ENCODE measurements at regions not wholly inside any gene's neighbourhood (a gene's known extent, or its start where the extent isn't known, plus 50 kb on each side); places are given as distances from the start of the nearest gene placed in this dataset.

GRCh38 chr18:39699340-39699964 is 2133.9 kb upstream of the CELF4 start:
- in situ Hi-C loops (cut with MboI; ENCODE audit: low pct_unique_long_range_greater_than_20kb, low sequenced_read_pairs): loop anchor here (25.0 kb wide), 1 partner anchor 112 kb away; no protein-coding TSS in a partner anchor
- no peak for DNase-seq

DNA sequence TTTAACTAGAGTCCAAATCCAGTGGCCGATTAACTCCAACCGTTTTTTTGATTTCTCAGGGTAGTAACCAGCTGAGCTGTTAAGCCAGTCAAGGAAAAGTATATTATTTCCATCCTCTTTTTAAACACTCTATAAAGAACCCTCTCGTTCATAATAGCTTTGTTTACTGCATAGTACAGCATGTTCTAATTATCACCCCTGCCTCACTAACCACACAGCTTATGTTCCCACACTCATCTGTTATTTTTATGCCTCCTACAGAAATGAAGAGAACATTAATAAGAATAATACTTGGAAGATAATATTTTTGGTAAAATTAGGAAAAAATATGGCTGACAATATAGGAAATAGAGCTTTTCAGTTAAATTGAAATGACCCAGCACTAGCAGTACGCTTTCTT is 2132.8 kb upstream of the CELF4 start:
- in situ Hi-C loops (cut with MboI; ENCODE audit: low pct_unique_long_range_greater_than_20kb, low sequenced_read_pairs): loop anchor here (25.0 kb wide), 1 partner anchor 111 kb away; no protein-coding TSS in a partner anchor
- DNase-seq: no peak

GRCh38 chr18:39693359-39693758 is 2127.8 kb upstream of the CELF4 start:
- in situ Hi-C loops (cut with MboI; ENCODE audit: low pct_unique_long_range_greater_than_20kb, low sequenced_read_pairs): loop anchor here (25.0 kb wide), 1 partner anchor 106 kb away; no protein-coding TSS in a partner anchor
- no peak for DNase-seq

DNA sequence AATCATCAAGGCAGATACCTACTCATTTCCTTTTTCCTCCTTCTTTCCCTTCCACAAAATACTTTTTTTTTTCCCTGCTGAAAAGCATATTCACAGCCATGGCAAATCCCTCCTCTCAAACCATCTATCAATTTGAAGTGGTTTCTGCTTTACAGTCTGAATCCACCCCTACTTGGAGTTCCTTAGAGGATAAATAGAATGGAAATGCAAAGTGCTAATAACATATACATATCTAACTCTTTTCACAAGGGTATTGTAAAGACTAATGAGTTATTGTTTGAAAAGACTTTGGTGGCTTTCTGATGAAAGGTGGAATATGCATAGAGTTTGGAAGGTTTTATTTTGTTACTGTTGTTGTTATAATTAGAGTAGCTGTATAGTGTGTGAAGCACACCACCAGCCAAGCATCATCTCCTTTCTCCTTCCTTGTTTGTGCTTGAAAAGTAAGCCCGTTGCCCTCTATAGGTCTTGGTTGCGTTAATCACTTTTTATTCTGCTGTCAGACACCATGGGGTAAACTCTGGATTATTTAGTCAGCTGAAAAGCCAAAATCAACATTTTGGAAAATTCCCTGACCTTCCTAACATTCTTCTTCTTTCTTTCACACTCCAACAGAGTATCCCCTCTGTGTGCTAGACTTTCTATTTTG is 2126.9 kb upstream of the CELF4 start:
- no peak for DNase-seq
- in situ Hi-C loops (cut with MboI; ENCODE audit: low pct_unique_long_range_greater_than_20kb, low sequenced_read_pairs): loop anchor here (25.0 kb wide), 1 partner anchor 105 kb away; no protein-coding TSS in a partner anchor

DNA sequence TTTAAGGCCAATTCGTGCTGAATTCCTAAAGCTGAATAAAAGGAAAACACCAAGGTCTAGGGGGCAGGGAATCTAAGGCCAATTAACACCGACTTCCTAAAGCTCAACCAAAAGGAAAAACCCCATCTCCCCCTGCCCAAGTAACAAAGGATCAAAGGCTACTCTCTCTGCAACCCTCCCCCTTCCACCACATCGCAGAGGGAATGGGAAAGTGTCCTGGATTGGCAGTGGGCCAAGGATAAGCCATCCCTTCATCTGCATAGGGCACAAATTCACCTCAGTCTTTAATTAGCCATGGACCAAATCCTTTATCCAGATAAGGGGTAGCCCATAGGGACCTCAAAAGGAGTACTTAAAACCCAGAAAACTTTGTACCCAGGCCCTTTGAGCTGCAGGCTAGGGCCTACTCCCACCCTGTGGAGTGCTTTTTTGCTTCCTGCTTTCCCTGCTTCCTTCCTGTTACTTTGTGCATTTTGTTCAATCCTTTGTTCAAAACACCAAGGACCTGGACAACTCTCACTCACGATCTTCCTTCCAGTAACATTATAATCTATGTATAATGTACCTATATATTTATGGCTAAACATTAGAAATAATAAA is 2119.8 kb upstream of the CELF4 start:
- in situ Hi-C loops (cut with MboI; ENCODE audit: low pct_unique_long_range_greater_than_20kb, low sequenced_read_pairs): loop anchor here (25.0 kb wide), 1 partner anchor 98 kb away; no protein-coding TSS in a partner anchor
- no peak for DNase-seq

GRCh38 chr18:39681061-39681460 is 2115.5 kb upstream of the CELF4 start:
- DNase-seq: no peak
- in situ Hi-C loops (cut with MboI; ENCODE audit: low pct_unique_long_range_greater_than_20kb, low sequenced_read_pairs): loop anchor here (25.0 kb wide), 1 partner anchor 94 kb away; no protein-coding TSS in a partner anchor

- in situ Hi-C loops (cut with MboI; ENCODE audit: low pct_unique_long_range_greater_than_20kb, low sequenced_read_pairs): loop anchor here (25.0 kb wide), 1 partner anchor 89 kb away; no protein-coding TSS in a partner anchor
- DNase-seq: no peak
Measured at GRCh38 chr18:39675906-39676305, 2110.3 kb upstream of the CELF4 start.

DNA sequence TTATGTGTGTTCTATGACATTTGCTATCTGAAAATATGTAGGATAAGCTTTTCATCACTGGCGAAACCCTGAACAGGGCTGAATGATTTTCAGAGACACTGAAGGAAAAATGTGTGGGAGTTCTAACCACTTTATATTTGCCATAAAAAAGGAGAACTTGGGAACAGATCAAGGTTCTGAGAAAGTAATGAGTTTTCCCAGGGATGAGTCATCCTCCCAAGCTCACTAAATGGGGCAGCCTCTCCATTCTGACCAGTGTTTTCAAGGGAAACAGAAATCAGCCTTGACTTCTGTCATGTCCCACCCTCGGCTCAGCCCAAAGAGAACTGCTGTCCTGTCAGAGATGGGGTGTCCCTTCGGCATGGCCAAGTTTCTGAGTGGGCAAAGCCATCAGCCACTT is 2109.8 kb upstream of the CELF4 start:
- in situ Hi-C loops (cut with MboI; ENCODE audit: low pct_unique_long_range_greater_than_20kb, low sequenced_read_pairs): loop anchor here (25.0 kb wide), 1 partner anchor 88 kb away; no protein-coding TSS in a partner anchor
- peak; percentile 23 for DNase-seq

DNA sequence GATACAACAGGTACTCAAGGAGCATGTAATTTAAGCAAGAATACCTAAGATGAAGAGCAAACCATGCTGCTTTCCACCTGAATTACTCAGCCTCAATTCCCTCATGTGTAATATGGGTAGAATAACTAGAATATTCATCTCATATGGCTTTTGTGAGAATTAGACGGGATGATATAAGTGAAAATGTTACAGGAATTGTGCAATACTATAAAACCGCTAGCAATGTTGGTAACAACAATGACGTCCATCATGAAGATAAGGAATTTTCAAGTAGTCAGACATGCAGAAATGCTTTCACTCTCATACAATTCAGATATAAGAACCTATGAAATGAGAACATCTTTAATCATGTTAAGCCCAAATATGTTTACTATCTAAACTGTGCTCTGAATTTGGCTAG is 2106.6 kb upstream of the CELF4 start:
- DNase-seq: no peak
- in situ Hi-C loops (cut with MboI; ENCODE audit: low pct_unique_long_range_greater_than_20kb, low sequenced_read_pairs): no loop called here

DNA sequence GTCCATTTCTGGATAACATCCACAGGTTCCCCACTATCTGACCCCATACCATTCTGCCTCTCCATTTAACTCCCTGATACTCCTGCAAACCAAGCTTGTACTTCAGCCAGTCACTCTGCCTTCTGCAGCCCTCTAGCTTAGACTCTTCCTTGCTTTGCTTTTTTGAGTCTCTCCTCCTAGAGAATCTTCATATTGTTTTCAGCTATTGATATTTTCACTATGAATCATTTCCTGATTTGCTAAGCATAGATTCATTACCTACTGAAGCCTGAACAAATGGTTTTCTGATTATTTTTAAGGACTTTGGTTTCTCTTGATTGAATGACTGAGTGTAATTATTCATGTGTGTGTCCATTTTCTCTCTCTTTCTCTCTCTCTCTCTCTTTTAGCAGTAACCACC is 2102.3 kb upstream of the CELF4 start:
- no peak for DNase-seq
- in situ Hi-C loops (cut with MboI; ENCODE audit: low pct_unique_long_range_greater_than_20kb, low sequenced_read_pairs): no loop called here

GRCh38 chr18:39666541-39666940 is 2100.9 kb upstream of the CELF4 start:
- DNase-seq: no peak
- in situ Hi-C loops (cut with MboI; ENCODE audit: low pct_unique_long_range_greater_than_20kb, low sequenced_read_pairs): no loop called here

DNA sequence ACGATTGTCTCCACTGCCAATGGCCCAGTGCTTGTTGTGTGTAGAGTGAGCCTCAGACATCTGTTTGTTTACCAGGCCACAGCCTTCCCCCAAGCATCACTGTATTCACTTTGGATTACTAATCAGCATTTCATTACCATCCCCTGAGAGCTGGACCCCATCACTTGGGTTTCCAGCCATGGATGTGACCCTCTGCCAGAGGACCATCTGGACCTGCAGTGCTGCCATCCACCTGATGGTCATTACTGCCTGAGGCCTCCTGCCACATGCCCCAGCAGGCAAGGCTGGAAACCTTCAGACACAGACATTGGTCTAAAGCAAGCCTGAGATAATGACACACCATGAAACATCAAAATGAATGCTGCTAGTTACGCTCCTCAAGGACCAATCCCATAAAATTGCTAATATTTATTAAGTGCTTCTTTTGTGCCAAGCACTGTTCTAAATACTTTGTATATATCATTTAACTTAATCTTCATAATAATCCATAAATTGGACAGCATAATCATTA is 2096.3 kb upstream of the CELF4 start:
- in situ Hi-C loops (cut with MboI; ENCODE audit: low pct_unique_long_range_greater_than_20kb, low sequenced_read_pairs): no loop called here
- no peak for DNase-seq

GRCh38 chr18:39660141-39660540 is 2094.5 kb upstream of the CELF4 start:
- in situ Hi-C loops (cut with MboI; ENCODE audit: low pct_unique_long_range_greater_than_20kb, low sequenced_read_pairs): no loop called here

GRCh38 chr18:39655341-39655740 is 2089.7 kb upstream of the CELF4 start:
- DNase-seq: no peak
- in situ Hi-C loops (cut with MboI; ENCODE audit: low pct_unique_long_range_greater_than_20kb, low sequenced_read_pairs): no loop called here

More at GRCh38 chr18:39660141-39660540, 2094.5 kb upstream of the CELF4 start:
- DNase-seq: no peak

GRCh38 chr18:39653221-39653620 is 2087.6 kb upstream of the CELF4 start:
- DNase-seq: no peak
- in situ Hi-C loops (cut with MboI; ENCODE audit: low pct_unique_long_range_greater_than_20kb, low sequenced_read_pairs): no loop called here

- in situ Hi-C loops (cut with MboI; ENCODE audit: low pct_unique_long_range_greater_than_20kb, low sequenced_read_pairs): no loop called here
- no peak for DNase-seq
Measured at GRCh38 chr18:39648616-39649015, 2083.0 kb upstream of the CELF4 start.

DNA sequence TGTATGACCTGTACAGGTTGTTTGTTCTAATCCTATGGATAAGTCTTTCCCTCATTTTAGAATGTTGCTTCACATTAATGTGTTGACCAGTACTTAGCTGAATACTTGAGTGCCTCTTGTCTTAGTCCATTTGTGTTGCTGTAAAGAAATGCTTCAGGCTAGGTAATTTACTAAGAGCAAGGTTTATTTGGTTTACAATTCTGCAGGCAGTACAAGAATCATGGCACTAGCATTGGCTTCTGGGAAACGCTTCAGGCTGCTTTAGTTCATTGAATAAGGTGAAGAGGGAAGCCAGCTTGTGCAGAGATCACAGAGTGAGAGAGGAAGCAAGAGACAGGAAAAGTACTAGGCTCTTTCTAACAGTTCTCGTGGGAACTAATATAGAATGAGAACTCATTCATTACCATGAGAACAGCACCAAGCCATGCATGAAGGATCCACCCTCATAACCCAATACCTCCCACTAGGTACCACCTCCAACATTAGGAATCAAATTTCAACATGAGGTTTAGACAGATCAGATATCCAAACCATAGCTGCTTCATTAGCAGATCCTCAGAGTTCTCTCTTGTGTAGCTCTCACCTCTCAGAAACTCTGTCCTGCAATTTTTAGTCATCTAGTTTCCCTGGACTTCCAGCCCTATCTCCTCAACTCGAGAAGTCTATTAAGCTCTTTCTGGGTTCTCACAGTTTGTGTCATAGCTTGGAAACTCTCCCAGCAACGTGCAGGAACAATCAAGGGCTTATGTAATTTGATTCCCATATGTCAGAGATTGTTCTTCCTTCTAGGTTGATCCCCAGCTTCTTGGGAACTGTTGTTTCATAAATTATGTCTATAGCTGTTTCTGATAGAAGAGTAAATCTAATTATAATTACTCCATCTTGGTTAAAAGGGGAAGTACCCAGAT is 2082.3 kb upstream of the CELF4 start:
- DNase-seq: peak; percentile 20
- in situ Hi-C loops (cut with MboI; ENCODE audit: low pct_unique_long_range_greater_than_20kb, low sequenced_read_pairs): no loop called here

DNA sequence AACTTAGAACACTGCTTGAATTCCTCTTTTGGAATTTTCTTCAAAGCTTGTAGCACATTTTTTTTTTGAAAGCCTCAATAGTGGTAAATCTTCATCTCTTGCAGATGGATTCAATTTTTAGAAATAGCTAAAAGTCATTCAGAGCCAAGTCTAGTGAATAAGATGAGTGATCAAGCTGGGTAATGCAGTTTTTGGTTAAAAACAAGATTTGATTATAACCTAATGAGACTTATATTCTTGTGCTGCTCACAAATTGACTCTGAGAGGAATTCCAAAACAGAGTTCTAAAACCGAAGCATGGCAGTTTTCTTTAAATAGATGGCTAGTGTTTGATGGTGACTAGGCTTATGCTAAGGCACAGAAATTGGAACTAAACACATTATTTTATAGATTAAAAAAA is 2072.6 kb upstream of the CELF4 start:
- in situ Hi-C loops (cut with MboI; ENCODE audit: low pct_unique_long_range_greater_than_20kb, low sequenced_read_pairs): no loop called here
- DNase-seq: no peak

- DNase-seq: no peak
- in situ Hi-C loops (cut with MboI; ENCODE audit: low pct_unique_long_range_greater_than_20kb, low sequenced_read_pairs): no loop called here
Measured at GRCh38 chr18:39636931-39637330, 2071.3 kb upstream of the CELF4 start.
